GM18517 (cell line): ENCODE measurements at regions not wholly inside any gene's neighbourhood (a gene's known extent, or its start where the extent isn't known, plus 50 kb on each side); places are given as distances from the start of the nearest gene placed in this dataset.
"Not testable (repeated sequence)": the region's sequence is repeated elsewhere in the genome, so short reads cannot be mapped to it uniquely, and the experiment has no call there.

Source experiments
- ATAC-seq: cut with Tn5 transposase; IDR thresholded peaks from one replicate; pipeline ENCODE4 v1.9.1; 2021; ENCODE audit warnings: mild to moderate bottlenecking, moderate library complexity; ENCODE audit not compliant: unreplicated experiment

GRCh38 chr7:149714081-149714909 is 59.1 kb downstream of the ZNF467 start:
- peak; percentile 72 for ATAC-seq

- no peak for ATAC-seq
Measured at GRCh38 chr7:149713731-149714068, 59.7 kb downstream of the ZNF467 start.

- no peak for ATAC-seq
Measured at GRCh38 chr7:149713061-149713730, 60.2 kb downstream of the ZNF467 start.

GRCh38 chr7:149708026-149708425 is 65.4 kb downstream of the ZNF467 start:
- no peak for ATAC-seq

GRCh38 chr7:149707448-149707886 is 65.9 kb downstream of the ZNF467 start:
- no peak for ATAC-seq

- ATAC-seq = no peak
Measured at GRCh38 chr7:149706398-149706797, 67.0 kb downstream of the ZNF467 start.

GRCh38 chr7:149704507-149704906 is 68.9 kb downstream of the ZNF467 start:
- ATAC-seq = no peak

- no peak for ATAC-seq
Measured at GRCh38 chr7:149703044-149703650, 70.2 kb downstream of the ZNF467 start.

- no peak for ATAC-seq
Measured at GRCh38 chr7:149701495-149702240, 71.7 kb downstream of the ZNF467 start.

- ATAC-seq = not testable (repeated sequence)
Measured at GRCh38 chr7:149697767-149698166, 75.6 kb downstream of the ZNF467 start.

- no peak for ATAC-seq
Measured at GRCh38 chr7:149696280-149696679, 77.1 kb downstream of the ZNF467 start.

GRCh38 chr7:149692557-149692982 is 80.8 kb downstream of the ZNF467 start:
- ATAC-seq = no peak

- no peak for ATAC-seq
Measured at GRCh38 chr7:149692056-149692455, 81.3 kb downstream of the ZNF467 start.

GRCh38 chr7:149690688-149691446 is 82.5 kb downstream of the ZNF467 start:
- ATAC-seq = no peak

- no peak for ATAC-seq
Measured at GRCh38 chr7:149689291-149689721, 84.1 kb downstream of the ZNF467 start.

- ATAC-seq = no peak
Measured at GRCh38 chr7:149688836-149689235, 84.6 kb downstream of the ZNF467 start.

- not testable (repeated sequence) for ATAC-seq
Measured at GRCh38 chr7:149687820-149688219, 85.6 kb downstream of the ZNF467 start.

- no peak for ATAC-seq
Measured at GRCh38 chr7:149686449-149686848, 86.9 kb downstream of the ZNF467 start.

- no peak for ATAC-seq
Measured at GRCh38 chr7:149686011-149686410, 87.4 kb downstream of the ZNF467 start.

GRCh38 chr7:149685455-149685854 is 87.9 kb downstream of the ZNF467 start:
- no peak for ATAC-seq
